PC-3 (cell line): ENCODE measurements at regions not wholly inside any gene's neighbourhood (a gene's known extent, or its start where the extent isn't known, plus 50 kb on each side); places are given as distances from the start of the nearest gene placed in this dataset.

Source experiments
- ATAC-seq: fragments of 200-7000 bp; cut with Tn5 transposase; 2 replicates; pipeline ENCODE4 v1.9.1; 2020; ENCODE audit warnings: mild to moderate bottlenecking, moderate library complexity
- BruUV-seq: library from RNA; stranded (reverse); fragments of 400-500 nt; replicated peaks from 2 replicates; lab custom pipeline; 2021; lab: Mats Ljungman, UMichigan
- CTCF ChIA-PET: fragments of 300-600 bp; sonication (Branson Sonifier 250); formaldehyde crosslinking; loops from one replicate; lab custom pipeline; 2022; ENCODE audit warnings: antibody characterized with exemption; lab: Charles Lee
- POLR2A ChIA-PET: fragments of 300-600 bp; sonication (Branson Sonifier 250); formaldehyde crosslinking; loops from one replicate; lab custom pipeline; 2022; ENCODE audit warnings: antibody characterized with exemption; ENCODE audit not compliant: unreplicated experiment; lab: Charles Lee
- DNase-seq: peaks from one replicate; pipeline ENCODE4 v3.0.0-alpha.2; 2015
- H2AFZ ChIP-seq: fragments of 300-600 bp; sonication (generic); 2 replicates; pipeline ENCODE4 v1.6.0; 2016; ENCODE audit warnings: antibody characterized with exemption, low read length
- H3F3A ChIP-seq: fragments of 300-600 bp; sonication (generic); one replicate; pipeline ENCODE4 v1.6.0; 2017; ENCODE audit warnings: antibody characterized with exemption, low read length, control low read depth, mild to moderate bottlenecking; ENCODE audit not compliant: unreplicated experiment
- H3K27ac ChIP-seq: fragments of 300-600 bp; sonication (generic); 2 replicates; pipeline ENCODE4 v1.5.1; 2016; ENCODE audit warnings: mild to moderate bottlenecking, low read length
- H3K27me3 ChIP-seq: fragments of 300-600 bp; sonication (generic); 2 replicates; pipeline ENCODE4 v1.6.1; 2016; ENCODE audit warnings: low read length, mixed read lengths
- H3K36me3 ChIP-seq: fragments of 300-600 bp; sonication (generic); 2 replicates; pipeline ENCODE4 v1.6.1; 2016; ENCODE audit warnings: low read depth, mixed run types, low read length, mixed read lengths
- H3K4me1 ChIP-seq: fragments of 300-600 bp; sonication (generic); 2 replicates; pipeline ENCODE4 v1.5.1; 2016; ENCODE audit warnings: low read length; ENCODE audit not compliant: insufficient read depth
- H3K4me2 ChIP-seq: fragments of 300-600 bp; sonication (generic); 2 replicates; pipeline ENCODE4 v1.6.0; 2016; ENCODE audit warnings: low read length
- H3K4me3 ChIP-seq: fragments of 300-600 bp; sonication (generic); 2 replicates; pipeline ENCODE4 v1.5.1; 2016; ENCODE audit warnings: mild to moderate bottlenecking, low read length, mixed read lengths
- H3K79me2 ChIP-seq: fragments of 300-600 bp; sonication (generic); 2 replicates; pipeline ENCODE4 v1.6.1; 2017; ENCODE audit warnings: low read length, mixed read lengths
- H3K9ac ChIP-seq: fragments of 300-600 bp; sonication (generic); 2 replicates; pipeline ENCODE4 v1.6.0; 2016; ENCODE audit warnings: mild to moderate bottlenecking, low read length
- H3K9me2 ChIP-seq: fragments of 300-600 bp; sonication (generic); replicated peaks from 2 replicates; pipeline ENCODE4 v1.6.1; 2016; ENCODE audit warnings: mixed run types, low read length, mixed read lengths
- H3K9me3 ChIP-seq: fragments of 300-600 bp; sonication (generic); 2 replicates; pipeline ENCODE4 v1.6.1; 2016; ENCODE audit warnings: low read length, mixed read lengths
- H4K20me1 ChIP-seq: fragments of 300-600 bp; sonication (generic); 2 replicates; pipeline ENCODE4 v1.6.1; 2016; ENCODE audit warnings: low read length, mixed read lengths
- EZH2 ChIP-seq: fragments of 300-600 bp; sonication (generic); IDR thresholded peaks from one replicate; pipeline ENCODE4 v1.6.1; 2017; ENCODE audit warnings: antibody characterized with exemption, mild to moderate bottlenecking, low read length; ENCODE audit not compliant: unreplicated experiment
- EZH2phosphoT487 ChIP-seq: fragments of 300-600 bp; sonication (generic); IDR thresholded peaks from 2 replicates; pipeline ENCODE4 v1.6.1; 2018; ENCODE audit warnings: mild to moderate bottlenecking, antibody characterized with exemption, low read length, borderline replicate concordance
- intact Hi-C: fragments of 100-400 bp; cut with micrococcal nuclease; formaldehyde crosslinking; loops from 2 replicates; pipeline ENCODE4 v1.9.0; 2023
- TF ChIP-seq, protein P1 (sequence below): fragments of 300-600 bp; sonication (generic); conservative IDR thresholded peaks from 2 replicates; pipeline ENCODE4 v1.5.1; 2017; ENCODE audit warnings: antibody characterized with exemption, low read depth, mild to moderate bottlenecking, low read length

DNA sequence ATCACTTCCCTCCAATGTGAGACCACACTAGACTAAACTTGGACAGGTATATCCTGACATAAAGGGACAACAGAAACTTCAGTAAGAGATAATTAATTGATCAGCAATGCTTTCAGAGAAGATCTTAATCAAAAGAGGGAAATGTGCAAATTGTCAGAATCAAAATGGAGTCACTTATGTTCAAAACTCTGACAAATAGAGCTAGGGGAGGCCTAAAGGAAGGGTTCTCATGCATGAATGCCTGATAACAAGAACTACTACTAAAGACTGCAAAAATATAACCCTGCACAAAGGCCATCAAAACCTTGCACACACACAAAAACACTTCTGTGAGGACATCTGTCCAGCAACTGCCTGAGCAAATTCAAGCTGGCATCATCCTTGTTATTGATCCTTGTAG is 637.5 kb upstream of the INTU start:
- Histone ChIP-seq H3K27ac (no peak overlapping the region), H3K4me2 (no peak overlapping the region), H3K79me2 (no peaks in the 10 kb centered on the region), H4K20me1 (no peaks in the 10 kb centered on the region), H3F3A (no peaks in the 10 kb centered on the region), H3K4me3 (no peak overlapping the region), H3K9ac (no peak overlapping the region), H3K4me1 (no peaks in the 10 kb centered on the region), H3K9me2 (no peaks in the 10 kb centered on the region), H2AFZ (no peak overlapping the region), H3K36me3 (no peaks in the 10 kb centered on the region), H3K9me3 (no peaks in the 10 kb centered on the region), H3K27me3 (no peaks in the 10 kb centered on the region)
- ATAC-seq = no peak
- CTCF ChIA-PET = no interaction called here
- intact Hi-C loops = no loop called here
- POLR2A ChIA-PET = no interaction called here
- TF ChIP-seq, protein P1, sequence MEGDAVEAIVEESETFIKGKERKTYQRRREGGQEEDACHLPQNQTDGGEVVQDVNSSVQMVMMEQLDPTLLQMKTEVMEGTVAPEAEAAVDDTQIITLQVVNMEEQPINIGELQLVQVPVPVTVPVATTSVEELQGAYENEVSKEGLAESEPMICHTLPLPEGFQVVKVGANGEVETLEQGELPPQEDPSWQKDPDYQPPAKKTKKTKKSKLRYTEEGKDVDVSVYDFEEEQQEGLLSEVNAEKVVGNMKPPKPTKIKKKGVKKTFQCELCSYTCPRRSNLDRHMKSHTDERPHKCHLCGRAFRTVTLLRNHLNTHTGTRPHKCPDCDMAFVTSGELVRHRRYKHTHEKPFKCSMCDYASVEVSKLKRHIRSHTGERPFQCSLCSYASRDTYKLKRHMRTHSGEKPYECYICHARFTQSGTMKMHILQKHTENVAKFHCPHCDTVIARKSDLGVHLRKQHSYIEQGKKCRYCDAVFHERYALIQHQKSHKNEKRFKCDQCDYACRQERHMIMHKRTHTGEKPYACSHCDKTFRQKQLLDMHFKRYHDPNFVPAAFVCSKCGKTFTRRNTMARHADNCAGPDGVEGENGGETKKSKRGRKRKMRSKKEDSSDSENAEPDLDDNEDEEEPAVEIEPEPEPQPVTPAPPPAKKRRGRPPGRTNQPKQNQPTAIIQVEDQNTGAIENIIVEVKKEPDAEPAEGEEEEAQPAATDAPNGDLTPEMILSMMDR = no peak
- no TSS peak for BruUV-seq
- no peak for DNase-seq

DNA sequence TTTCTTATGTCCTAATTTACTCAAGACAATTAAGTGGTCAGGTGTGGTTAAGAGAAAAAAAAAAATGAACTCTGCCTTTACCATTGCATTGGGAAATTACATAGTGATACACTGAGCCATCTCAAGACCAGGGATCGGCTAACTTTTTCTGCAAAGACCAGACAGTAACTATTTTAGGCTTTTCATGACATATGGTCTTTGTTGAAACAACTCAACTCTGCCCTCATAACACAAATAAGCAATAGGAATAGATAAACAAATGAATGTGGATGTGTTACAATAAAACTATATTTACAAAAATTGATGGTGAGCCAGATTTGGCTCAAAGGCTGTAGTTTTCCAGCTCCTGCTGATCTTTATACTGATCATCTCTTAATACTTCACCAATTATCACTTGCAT is 632.6 kb upstream of the INTU start:
- H3K79me2 ChIP-seq = no peaks in the 10 kb centered on the region
- ChIA-PET CTCF (no interaction called here), POLR2A (no interaction called here)
- DNase-seq = no peak
- no peak overlapping the region for H3K4me3 ChIP-seq
- H3K27ac ChIP-seq = no peak overlapping the region
- TF ChIP-seq, protein P1 = no peak
- no peak for TF ChIP-seq EZH2phosphoT487
- TF ChIP-seq EZH2 = no peak
- BruUV-seq = no TSS peak
- H2AFZ ChIP-seq = no peak overlapping the region
- intact Hi-C loops = no loop called here
- no peak overlapping the region for H3K9ac ChIP-seq
- no peaks in the 10 kb centered on the region for H3K4me1 ChIP-seq
- H3K9me2 ChIP-seq = no peaks in the 10 kb centered on the region
- H3F3A ChIP-seq = no peaks in the 10 kb centered on the region
- ATAC-seq = no peak
- no peak overlapping the region for H3K4me2 ChIP-seq
- no peaks in the 10 kb centered on the region for H3K9me3 ChIP-seq
- no peaks in the 10 kb centered on the region for H3K27me3 ChIP-seq
- no peaks in the 10 kb centered on the region for H3K36me3 ChIP-seq
- no peaks in the 10 kb centered on the region for H4K20me1 ChIP-seq

DNA sequence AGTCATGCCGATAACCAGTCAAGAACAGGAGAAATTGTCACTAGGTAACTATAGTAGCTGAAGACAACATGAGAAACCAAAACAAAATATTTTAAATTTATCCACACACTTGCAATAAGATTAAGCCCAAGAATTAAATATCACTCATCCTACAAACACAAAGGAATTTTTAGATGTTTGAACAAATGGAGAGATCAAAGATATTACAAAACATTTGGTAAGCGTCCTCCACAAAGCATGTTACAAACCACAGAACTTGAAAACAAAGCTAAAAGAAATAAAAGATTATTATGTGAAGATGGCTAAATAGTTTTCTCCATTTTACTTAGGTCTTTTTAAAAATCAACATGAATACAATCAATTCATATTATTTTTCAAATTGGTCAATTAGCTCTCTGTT is 631.9 kb upstream of the INTU start:
- DNase-seq (no peak), ATAC-seq (no peak)
- H3K9me2 ChIP-seq = no peaks in the 10 kb centered on the region
- no peaks in the 10 kb centered on the region for H3K27me3 ChIP-seq
- intact Hi-C loops = no loop called here
- H3K9ac ChIP-seq = no peak overlapping the region
- H3F3A ChIP-seq = no peaks in the 10 kb centered on the region
- H3K27ac ChIP-seq = no peak overlapping the region
- H3K79me2 ChIP-seq = no peaks in the 10 kb centered on the region
- no peaks in the 10 kb centered on the region for H4K20me1 ChIP-seq
- no peaks in the 10 kb centered on the region for H3K9me3 ChIP-seq
- no peak overlapping the region for H3K4me2 ChIP-seq
- no peak overlapping the region for H3K4me3 ChIP-seq
- no peak overlapping the region for H2AFZ ChIP-seq
- POLR2A ChIA-PET = no interaction called here
- CTCF ChIA-PET = no interaction called here
- no peaks in the 10 kb centered on the region for H3K4me1 ChIP-seq
- BruUV-seq = no TSS peak
- no peaks in the 10 kb centered on the region for H3K36me3 ChIP-seq
- TF ChIP-seq EZH2 (no peak), EZH2phosphoT487 (no peak)
- TF ChIP-seq, protein P1 = no peak
